ENCODE measurements at regions not wholly inside any gene's neighbourhood (a gene's known extent, or its start where the extent isn't known, plus 50 kb on each side); places are given as distances from the start of the nearest gene placed in this dataset.

DNA sequence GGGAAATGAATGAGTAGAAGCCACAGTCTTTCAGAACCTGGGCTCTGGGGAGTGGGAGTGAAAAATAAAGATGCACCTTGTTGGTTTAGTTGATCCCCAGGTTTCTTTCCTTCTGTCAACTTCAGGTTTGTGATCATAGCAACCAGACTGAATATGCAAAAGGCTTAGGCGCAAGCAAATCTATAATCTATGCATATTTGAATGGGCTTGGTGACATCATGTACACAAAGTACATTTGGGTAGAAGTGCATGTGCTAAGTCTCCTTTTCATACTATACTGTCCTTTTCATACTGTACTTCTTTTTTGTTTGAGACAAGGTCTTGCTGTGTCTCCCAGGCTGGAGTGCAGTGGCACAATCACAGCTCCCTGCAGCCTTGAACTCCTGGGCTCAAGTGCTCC is 132.4 kb upstream of the C2CD4B start:
- TF ChIP-seq, protein P1, sequence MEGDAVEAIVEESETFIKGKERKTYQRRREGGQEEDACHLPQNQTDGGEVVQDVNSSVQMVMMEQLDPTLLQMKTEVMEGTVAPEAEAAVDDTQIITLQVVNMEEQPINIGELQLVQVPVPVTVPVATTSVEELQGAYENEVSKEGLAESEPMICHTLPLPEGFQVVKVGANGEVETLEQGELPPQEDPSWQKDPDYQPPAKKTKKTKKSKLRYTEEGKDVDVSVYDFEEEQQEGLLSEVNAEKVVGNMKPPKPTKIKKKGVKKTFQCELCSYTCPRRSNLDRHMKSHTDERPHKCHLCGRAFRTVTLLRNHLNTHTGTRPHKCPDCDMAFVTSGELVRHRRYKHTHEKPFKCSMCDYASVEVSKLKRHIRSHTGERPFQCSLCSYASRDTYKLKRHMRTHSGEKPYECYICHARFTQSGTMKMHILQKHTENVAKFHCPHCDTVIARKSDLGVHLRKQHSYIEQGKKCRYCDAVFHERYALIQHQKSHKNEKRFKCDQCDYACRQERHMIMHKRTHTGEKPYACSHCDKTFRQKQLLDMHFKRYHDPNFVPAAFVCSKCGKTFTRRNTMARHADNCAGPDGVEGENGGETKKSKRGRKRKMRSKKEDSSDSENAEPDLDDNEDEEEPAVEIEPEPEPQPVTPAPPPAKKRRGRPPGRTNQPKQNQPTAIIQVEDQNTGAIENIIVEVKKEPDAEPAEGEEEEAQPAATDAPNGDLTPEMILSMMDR (IDR thresholded peaks at IDR 0.05; ENCODE audit: insufficient read depth, low read depth, low read length) = no peak
- no peak for TF ChIP-seq EZH2 (IDR thresholded peaks at IDR 0.05; ENCODE audit: insufficient read depth, low read length)
